GM19455 (cell line): ENCODE measurements at regions not wholly inside any gene's neighbourhood (a gene's known extent, or its start where the extent isn't known, plus 50 kb on each side); places are given as distances from the start of the nearest gene placed in this dataset.

Experiments
- ATAC-seq: cut with Tn5 transposase; IDR thresholded peaks from one replicate; pipeline ENCODE4 v1.9.1; 2021; ENCODE audit not compliant: unreplicated experiment

GRCh38 chr13:61873717-61874116 is 458.1 kb upstream of the PCDH20 start:
- no peak for ATAC-seq

DNA sequence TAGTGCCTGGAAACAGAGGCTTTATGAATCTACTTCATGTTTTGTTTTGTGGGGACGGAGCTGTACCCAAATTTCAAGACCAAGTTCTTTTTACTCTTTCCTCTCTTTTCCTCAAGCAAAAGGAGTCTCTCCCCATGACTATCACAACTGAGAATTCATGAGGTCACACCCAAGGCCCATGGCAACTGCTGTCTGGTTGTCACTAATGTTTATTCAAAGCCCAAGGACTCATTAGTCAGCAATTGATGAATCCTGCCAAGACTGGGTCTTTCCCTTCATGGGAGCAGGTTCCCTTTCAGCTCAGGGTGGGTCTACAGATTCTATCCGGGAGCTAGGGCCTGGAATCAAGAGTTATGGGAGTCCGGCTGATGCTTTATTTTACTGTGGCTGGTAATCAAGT is 441.5 kb upstream of the PCDH20 start:
- no peak for ATAC-seq

GRCh38 chr13:61852116-61852619 is 436.5 kb upstream of the PCDH20 start:
- ATAC-seq: no peak

- no peak for ATAC-seq
Observed at GRCh38 chr13:61850794-61851193, 435.1 kb upstream of the PCDH20 start.

GRCh38 chr13:61838568-61838967 is 422.9 kb upstream of the PCDH20 start:
- no peak for ATAC-seq

DNA sequence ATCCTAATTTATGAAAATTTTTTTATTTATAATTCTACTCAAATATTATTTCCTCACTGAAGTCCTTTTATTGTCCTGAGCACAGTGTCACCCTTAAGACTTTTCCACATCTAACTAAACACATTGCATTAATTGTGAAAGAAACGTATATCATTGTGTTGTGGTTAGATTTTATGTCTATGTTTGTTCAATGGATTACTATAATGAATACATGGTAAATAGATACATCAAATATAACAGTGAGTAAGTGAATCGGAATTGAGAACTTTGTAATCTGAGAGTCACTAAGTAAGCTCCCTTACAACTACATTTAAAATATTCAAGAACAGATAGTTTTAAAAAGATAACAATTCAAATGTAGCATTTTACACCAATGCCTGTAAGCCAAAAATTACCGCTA is 417.6 kb upstream of the PCDH20 start:
- ATAC-seq: no peak

DNA sequence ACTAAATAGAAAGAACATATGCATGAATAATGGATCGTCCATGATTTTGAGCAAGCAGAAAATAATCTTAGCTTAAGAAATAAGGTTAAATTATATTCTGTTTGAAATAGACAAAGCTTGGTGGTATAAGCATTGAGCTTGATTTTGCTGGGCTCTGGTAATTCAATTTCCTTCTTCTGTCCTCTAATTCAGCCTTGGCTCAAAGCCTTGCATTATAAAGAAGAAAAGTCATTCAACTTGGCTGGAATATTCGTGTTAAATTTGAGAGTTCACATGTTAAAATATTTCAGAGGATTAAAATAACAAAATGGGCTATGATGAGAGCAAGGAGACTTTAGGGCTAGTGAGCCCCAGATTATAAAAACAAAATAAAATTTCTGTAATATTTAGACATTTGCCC is 415.4 kb upstream of the PCDH20 start:
- ATAC-seq: no peak

DNA sequence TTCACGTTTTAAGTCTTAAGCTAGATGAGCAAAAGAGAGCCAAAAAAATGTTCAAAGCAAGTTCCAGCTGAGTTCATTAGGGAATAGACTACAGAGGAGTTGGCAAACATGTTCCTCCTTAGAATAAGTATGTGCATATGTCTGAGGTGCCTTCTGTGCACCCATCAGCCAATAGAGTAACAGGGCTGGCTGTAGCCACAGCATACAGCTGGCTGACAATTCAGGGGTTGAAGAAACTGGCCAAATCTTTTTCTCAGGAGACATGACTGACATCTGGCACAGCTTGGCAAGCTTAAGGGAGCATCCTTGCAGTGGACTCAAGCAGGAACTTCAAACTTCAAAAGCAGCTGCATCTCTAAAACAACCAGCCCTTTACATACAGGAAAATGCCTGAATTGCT is 414.8 kb upstream of the PCDH20 start:
- no peak for ATAC-seq

DNA sequence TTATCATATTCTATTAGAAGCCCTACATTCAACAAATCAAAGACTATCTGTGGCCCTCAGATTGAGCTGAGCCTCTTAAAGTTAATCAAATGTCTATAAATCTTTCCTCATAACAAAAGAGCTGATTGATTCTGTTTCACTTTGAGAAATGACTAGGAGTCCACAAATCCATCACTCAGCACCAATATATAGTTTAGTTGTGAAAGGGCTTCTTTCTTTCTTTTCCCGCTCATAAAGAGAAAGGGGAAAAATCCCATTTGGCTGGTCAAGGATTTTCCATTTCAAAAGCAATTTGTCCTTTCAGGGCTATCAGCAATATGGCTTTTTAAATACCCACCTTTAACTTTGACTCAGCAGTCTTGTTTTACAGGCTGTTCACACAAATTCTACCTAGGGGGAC is 408.5 kb upstream of the PCDH20 start:
- ATAC-seq: no peak

DNA sequence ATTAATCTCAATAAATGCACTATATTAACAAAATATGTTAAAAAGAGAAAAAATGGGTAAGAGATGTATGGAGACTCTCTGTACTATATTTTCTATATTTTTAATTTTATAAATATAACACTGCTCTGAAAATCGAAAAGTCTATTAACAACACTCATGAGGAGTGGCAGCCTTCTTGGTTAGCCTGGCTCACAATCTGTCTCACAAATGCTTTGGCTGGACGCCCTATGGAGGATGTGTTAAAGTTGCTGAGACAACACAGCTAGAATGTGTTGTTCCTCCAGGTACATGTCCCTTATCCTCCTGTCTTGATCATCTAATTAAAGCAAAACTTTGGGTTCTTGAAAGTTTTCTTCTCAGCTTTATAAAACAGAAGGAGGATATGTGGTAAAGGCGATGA is 396.6 kb upstream of the PCDH20 start:
- no peak for ATAC-seq

- ATAC-seq: no peak
Observed at GRCh38 chr13:61810065-61810464, 394.4 kb upstream of the PCDH20 start.

DNA sequence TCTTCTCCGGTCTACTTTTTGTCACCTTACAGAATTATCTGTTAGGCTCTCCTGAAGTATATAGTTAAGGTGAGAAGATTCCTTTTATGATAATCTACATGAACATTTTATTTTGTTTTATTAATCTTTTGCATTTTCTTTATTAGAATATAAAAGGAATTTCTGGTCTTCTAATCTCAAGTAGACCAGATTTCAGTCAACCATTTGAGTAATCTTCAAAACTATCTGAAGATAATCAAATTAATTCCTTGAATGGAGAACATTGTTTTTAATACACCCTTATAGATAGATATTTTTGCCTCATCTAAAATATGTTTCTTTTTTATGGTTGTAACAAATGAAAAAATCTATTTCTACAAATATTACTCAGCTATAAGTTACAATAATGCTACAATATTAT is 381.7 kb upstream of the PCDH20 start:
- no peak for ATAC-seq

- no peak for ATAC-seq
Observed at GRCh38 chr13:61795580-61795979, 379.9 kb upstream of the PCDH20 start.

GRCh38 chr13:61779456-61779855 is 363.8 kb upstream of the PCDH20 start:
- no peak for ATAC-seq

- ATAC-seq: no peak
Observed at GRCh38 chr13:61778531-61778930, 362.9 kb upstream of the PCDH20 start.

DNA sequence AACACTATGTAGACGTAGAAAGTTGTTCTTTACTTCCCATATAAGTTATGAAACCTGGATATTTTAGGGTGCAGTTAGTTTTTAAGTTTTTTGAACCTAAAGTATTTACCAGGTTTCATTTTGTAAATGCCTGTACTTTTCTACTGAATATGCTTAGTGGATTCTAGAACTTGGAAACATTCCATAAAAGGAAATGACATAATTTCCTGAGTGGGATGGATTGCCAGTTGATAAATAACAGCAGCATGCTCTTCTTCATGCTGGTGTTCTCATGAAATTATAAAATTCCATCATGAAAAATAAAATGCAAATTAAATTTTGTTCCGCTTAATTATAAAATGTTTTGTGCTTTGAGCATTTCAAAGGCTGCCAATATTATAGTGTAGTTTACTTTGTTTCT is 362.2 kb upstream of the PCDH20 start:
- no peak for ATAC-seq

DNA sequence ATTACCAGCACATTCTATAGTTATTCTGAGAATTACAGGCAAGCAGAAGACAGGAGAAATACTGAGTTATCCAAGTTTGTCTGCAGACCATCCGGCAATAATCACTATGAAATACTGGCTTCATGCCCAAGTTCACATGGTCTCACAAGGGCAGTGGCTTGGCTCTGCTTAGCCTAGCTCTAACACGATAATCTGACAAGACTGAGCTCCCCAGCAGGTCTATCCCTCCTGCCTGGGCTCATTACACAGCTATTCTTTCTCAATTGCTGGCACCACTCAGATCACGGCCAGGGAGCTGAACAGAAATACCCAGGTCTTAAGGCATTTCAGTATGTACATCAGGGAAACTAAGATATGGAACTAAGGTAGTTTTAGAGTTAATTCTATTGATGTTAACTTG is 361.6 kb upstream of the PCDH20 start:
- no peak for ATAC-seq

GRCh38 chr13:61774903-61775302 is 359.3 kb upstream of the PCDH20 start:
- no peak for ATAC-seq

- no peak for ATAC-seq
Observed at GRCh38 chr13:61770681-61771080, 355.0 kb upstream of the PCDH20 start.

GRCh38 chr13:61768175-61768574 is 352.5 kb upstream of the PCDH20 start:
- no peak for ATAC-seq

DNA sequence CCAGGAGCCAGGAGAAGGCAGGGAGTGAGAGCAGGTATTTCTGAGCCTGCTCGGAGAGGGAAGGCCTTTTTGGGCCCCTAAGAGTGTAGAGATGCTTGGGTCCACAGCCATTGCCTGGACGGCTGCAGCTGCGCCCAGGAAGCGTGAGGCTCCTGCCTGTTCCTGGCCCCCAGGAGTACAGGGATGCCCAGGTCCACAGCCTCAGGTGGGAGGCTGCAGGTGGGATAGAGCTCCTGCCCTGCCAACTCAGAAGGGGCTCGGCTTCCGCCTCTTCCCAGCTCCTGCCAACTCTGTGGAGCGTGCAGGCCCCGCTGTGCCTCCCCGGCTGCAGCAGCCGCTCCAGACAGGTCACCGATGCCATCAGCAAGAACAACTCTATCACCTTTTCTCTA is 351.0 kb upstream of the PCDH20 start:
- no peak for ATAC-seq

DNA sequence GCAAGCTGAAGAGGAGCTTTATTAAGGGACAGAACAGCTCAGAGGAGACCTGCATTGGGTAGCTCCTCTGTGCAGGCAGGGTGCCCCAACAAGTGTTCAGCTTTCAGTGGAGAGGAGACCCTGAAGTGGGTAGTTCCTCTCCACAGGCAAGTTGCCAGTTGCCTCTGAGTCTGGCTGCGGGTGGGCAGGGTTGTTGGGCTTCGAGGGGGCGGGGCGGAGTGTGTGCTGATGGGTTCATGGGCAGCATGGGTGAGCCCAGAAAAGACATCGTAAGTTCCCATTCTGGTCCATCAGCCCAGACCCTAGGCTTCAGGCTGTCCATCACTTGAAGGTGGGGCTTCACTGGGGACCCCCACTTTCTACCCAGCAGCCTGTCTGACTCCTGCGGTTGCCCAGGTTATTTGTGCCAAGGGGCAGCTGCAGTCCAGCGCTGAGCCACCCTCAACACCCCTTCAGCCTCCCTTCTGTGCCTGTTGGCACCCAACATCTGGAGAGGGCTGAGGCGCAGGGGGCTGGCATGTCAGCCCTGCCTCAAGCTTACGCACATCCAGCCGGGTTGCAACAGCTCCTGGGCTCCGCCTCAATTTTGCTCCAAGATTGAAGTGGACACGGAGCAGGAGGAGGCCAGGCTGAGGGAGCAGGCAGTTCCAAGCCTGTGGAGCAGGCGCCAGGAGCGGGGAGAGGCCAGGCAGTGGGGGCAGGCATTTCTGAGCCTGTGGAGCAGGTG is 350.5 kb upstream of the PCDH20 start:
- no peak for ATAC-seq

DNA sequence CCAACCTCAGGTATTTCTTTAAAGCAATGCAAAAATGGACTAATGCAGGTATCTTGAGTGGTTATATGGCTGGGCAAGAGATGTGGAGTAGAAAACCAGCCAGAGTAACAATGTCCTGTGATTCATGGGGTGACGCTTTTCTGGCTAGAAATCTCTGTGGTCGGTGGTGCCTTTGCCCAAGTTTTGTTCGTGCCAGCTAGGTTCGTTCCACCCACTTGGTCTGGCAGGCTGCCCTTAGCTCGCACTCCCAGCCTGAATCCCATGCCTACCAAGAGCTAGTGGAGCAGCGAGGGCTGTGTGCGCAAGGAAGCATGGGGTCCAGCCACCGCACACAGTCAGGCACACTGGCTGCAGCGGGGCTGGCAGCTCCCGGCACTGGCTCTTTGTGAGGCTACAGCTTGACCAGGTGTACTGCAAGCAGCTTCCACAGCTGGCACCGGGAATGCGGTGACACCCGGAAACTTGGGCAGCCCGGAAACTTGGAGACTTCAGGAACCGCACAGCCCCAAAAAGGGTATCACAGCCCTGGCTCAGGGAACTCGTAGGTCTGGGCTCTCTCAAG is 349.6 kb upstream of the PCDH20 start:
- ATAC-seq: no peak
